Stimulated activated CD4-positive, alpha-beta T cell treated with anti-CD3 and anti-CD28 coated beads, Interleukin-1b, Interleukin-23, amount 100 ng/mL, for 48 hours (primary cell): ENCODE measurements at regions not wholly inside any gene's neighbourhood (a gene's known extent, or its start where the extent isn't known, plus 50 kb on each side); places are given as distances from the start of the nearest gene placed in this dataset.
A peak's percentile ranks its signal among the peaks of the same experiment; 100 is the strongest.
"Not testable (repeated sequence)": the region's sequence is repeated elsewhere in the genome, so short reads cannot be mapped to it uniquely, and the experiment has no call there.

Experiments
- DNase-seq: peaks from one replicate; pipeline ENCODE4 v3.0.0-alpha.2; 2020

- no peak for DNase-seq
Measured at GRCh38 chr4:43089730-43090129, 197.2 kb downstream of the GRXCR1 start.

GRCh38 chr4:43103048-43103447 is 210.5 kb downstream of the GRXCR1 start:
- no peak for DNase-seq

GRCh38 chr4:43112139-43112538 is 219.6 kb downstream of the GRXCR1 start:
- DNase-seq, result no peak

- no peak for DNase-seq
Measured at GRCh38 chr4:43113196-43113595, 220.7 kb downstream of the GRXCR1 start.

- no peak for DNase-seq
Measured at GRCh38 chr4:43126595-43126994, 234.1 kb downstream of the GRXCR1 start.

- no peak for DNase-seq
Measured at GRCh38 chr4:43130228-43131021, 237.9 kb downstream of the GRXCR1 start.

- DNase-seq, result peak; percentile 26
Measured at GRCh38 chr4:43132010-43132582, 239.6 kb downstream of the GRXCR1 start.

- DNase-seq, result no peak
Measured at GRCh38 chr4:43133566-43133965, 241.1 kb downstream of the GRXCR1 start.

GRCh38 chr4:43136752-43137151 is 244.2 kb downstream of the GRXCR1 start:
- DNase-seq, result no peak

GRCh38 chr4:43146198-43146597 is 253.7 kb downstream of the GRXCR1 start:
- no peak for DNase-seq

- DNase-seq, result no peak
Measured at GRCh38 chr4:43148481-43148880, 256.0 kb downstream of the GRXCR1 start.

GRCh38 chr4:43163101-43163792 is 270.7 kb downstream of the GRXCR1 start:
- DNase-seq, result no peak

- no peak for DNase-seq
Measured at GRCh38 chr4:43189741-43190140, 297.2 kb downstream of the GRXCR1 start.

- DNase-seq, result not testable (repeated sequence)
Measured at GRCh38 chr4:43212576-43212975, 320.1 kb downstream of the GRXCR1 start.

GRCh38 chr4:43223820-43224219 is 331.3 kb downstream of the GRXCR1 start:
- no peak for DNase-seq

GRCh38 chr4:43224559-43224958 is 332.0 kb downstream of the GRXCR1 start:
- DNase-seq, result no peak

GRCh38 chr4:43233321-43233720 is 340.8 kb downstream of the GRXCR1 start:
- no peak for DNase-seq

- no peak for DNase-seq
Measured at GRCh38 chr4:43234626-43235415, 342.3 kb downstream of the GRXCR1 start.

GRCh38 chr4:43238008-43238407 is 345.5 kb downstream of the GRXCR1 start:
- DNase-seq, result no peak

- DNase-seq, result no peak
Measured at GRCh38 chr4:43238585-43238984, 346.1 kb downstream of the GRXCR1 start.

- DNase-seq, result no peak
Measured at GRCh38 chr4:43241104-43241503, 348.6 kb downstream of the GRXCR1 start.

- DNase-seq, result no peak
Measured at GRCh38 chr4:43242606-43243005, 350.1 kb downstream of the GRXCR1 start.

- DNase-seq, result no peak
Measured at GRCh38 chr4:43243433-43244116, 351.1 kb downstream of the GRXCR1 start.
